Endodermal cell (in vitro differentiated cells): ENCODE measurements at regions not wholly inside any gene's neighbourhood (a gene's known extent, or its start where the extent isn't known, plus 50 kb on each side); places are given as distances from the start of the nearest gene placed in this dataset.

ENCODE experiments used
- DNase-seq: peaks from one replicate; pipeline ENCODE4 v3.0.0-alpha.2; 2017
- H3K27ac ChIP-seq: 2 replicates; pipeline ENCODE4 v1.5.1; 2013; ENCODE audit warnings: mild to moderate bottlenecking, low read depth, low read length, moderate library complexity
- H3K27me3 ChIP-seq: 2 replicates; pipeline ENCODE4 v1.6.1; 2013; ENCODE audit warnings: mild to moderate bottlenecking, low read length, moderate library complexity; ENCODE audit not compliant: insufficient read depth, control insufficient read depth, poor library complexity, severe bottlenecking
- H3K36me3 ChIP-seq: 2 replicates; pipeline ENCODE4 v1.7.0; 2013; ENCODE audit warnings: mild to moderate bottlenecking, low read length, moderate library complexity; ENCODE audit not compliant: control insufficient read depth, insufficient read depth
- H3K4me1 ChIP-seq: one replicate; pipeline ENCODE4 v1.7.0; 2013; ENCODE audit warnings: low read length; ENCODE audit not compliant: control insufficient read depth, insufficient read depth
- H3K4me3 ChIP-seq: 2 replicates; pipeline ENCODE4 v1.5.1; 2013; ENCODE audit warnings: mild to moderate bottlenecking, low read length, moderate library complexity
- H3K9ac ChIP-seq: 2 replicates; pipeline ENCODE4 v1.6.1; 2013; ENCODE audit warnings: mild to moderate bottlenecking, low read length, moderate library complexity; ENCODE audit not compliant: poor library complexity, severe bottlenecking; ENCODE audit errors: extremely low read depth
- H3K9me3 ChIP-seq: 2 replicates; pipeline ENCODE4 v1.6.1; 2013; ENCODE audit warnings: mild to moderate bottlenecking, low read length, moderate library complexity; ENCODE audit not compliant: control insufficient read depth
- H3K27ac Mint-ChIP-seq: 2 replicates; pipeline ENCODE4 v1.8.0; 2020; ENCODE audit warnings: mixed read lengths
- H3K27me3 Mint-ChIP-seq: 2 replicates; pipeline ENCODE4 v1.8.0; 2021; ENCODE audit warnings: mild to moderate bottlenecking, mixed read lengths; ENCODE audit not compliant: insufficient read depth
- H3K36me3 Mint-ChIP-seq: 2 replicates; pipeline ENCODE4 v1.8.0; 2020; ENCODE audit warnings: low read depth, mixed read lengths
- H3K4me1 Mint-ChIP-seq: 2 replicates; pipeline ENCODE4 v1.8.0; 2020; ENCODE audit warnings: mixed read lengths
- H3K4me3 Mint-ChIP-seq: 2 replicates; pipeline ENCODE4 v1.8.0; 2020; ENCODE audit warnings: mild to moderate bottlenecking, moderate library complexity, mixed read lengths
- H3K9me3 Mint-ChIP-seq: 2 replicates; pipeline ENCODE4 v1.8.0; 2020; ENCODE audit warnings: mild to moderate bottlenecking, mixed read lengths
- CTCF ChIP-seq: fragments of 200-600 bp; sonication (generic); conservative IDR thresholded peaks from 2 replicates; pipeline ENCODE4 v1.5.0; 2021; ENCODE audit warnings: antibody characterized with exemption, mild to moderate bottlenecking
- WGBS, 2 experiments: methylation state at CpG; one replicate each; pipeline versions ENCODE4 v1.1.5 to v1.1.7; 2013; ENCODE audit warnings: missing lambda C conversion rate in 2 of 2, mixed read lengths in 1 of 2; ENCODE audit not compliant: insufficient coverage in 1 of 2, insufficient read length in 1 of 2; 5-methylcytosine and 5-hydroxymethylcytosine counted together

DNA sequence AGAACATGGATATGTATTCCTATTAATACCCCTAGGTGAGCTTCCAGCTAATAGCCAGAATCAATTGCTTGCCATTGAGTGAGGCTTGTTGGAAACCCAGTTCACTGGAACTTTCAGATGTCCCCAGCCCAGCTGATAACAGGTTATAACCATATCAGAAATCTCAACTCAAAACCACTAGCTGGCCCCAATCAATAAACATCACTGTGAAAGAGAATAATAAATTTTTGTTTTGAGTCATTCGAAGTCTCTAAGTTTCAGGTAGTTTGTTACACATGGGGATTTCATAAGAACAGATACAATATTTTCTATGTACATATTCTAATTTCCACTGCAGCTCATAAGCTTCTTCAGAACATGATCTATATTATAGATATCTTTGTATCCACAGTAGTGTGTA lies 162.9 kb upstream of the SNX7 start:
- Histone ChIP-seq H3K4me1 (no peaks in the 10 kb centered on the region), H3K27ac (no peak overlapping the region), H3K27me3 (no peaks in the 10 kb centered on the region), H3K9ac (no peak overlapping the region), H3K9me3 (no peaks in the 10 kb centered on the region), H3K36me3 (no peaks in the 10 kb centered on the region), H3K4me3 (no peak overlapping the region)
- H3K27me3 Mint-ChIP-seq = no peaks in the 10 kb centered on the region
- no peak for TF ChIP-seq CTCF
- 100% methylated on average over 1 of the region's 1 CpG; no CpG with 5 or more reads in 1 of the 2 experiments for WGBS, 2 experiments
- peaks cover 9% of the 10 kb centered on the region for H3K9me3 Mint-ChIP-seq
- H3K27ac Mint-ChIP-seq = no peak overlapping the region
- no peak for DNase-seq
- no peaks in the 10 kb centered on the region for H3K4me1 Mint-ChIP-seq
- H3K36me3 Mint-ChIP-seq = no peaks in the 10 kb centered on the region
- no peak overlapping the region for H3K4me3 Mint-ChIP-seq

DNA sequence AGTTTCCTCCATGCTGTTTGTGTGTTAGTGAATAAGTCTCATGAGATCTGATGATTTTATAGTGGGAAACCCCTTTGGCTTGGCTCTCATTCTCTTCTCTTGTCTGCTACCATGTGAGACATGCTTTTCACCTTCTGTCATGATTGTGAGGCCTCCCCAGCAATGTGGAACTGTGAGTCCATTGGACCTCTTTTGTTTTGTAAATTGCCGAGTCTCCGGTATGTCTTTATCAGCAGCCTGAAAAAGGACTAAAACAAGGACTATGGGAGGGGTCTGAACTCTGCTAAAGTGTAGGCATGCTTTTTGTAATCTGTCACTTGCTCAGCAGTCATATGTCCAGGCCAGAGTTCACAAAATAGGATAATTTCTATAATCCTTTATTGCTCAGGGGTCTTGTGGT lies 164.0 kb upstream of the SNX7 start:
- H3K4me3 Mint-ChIP-seq = no peak overlapping the region
- no peaks in the 10 kb centered on the region for H3K36me3 Mint-ChIP-seq
- no peaks in the 10 kb centered on the region for H3K9me3 ChIP-seq
- H3K27me3 ChIP-seq = no peaks in the 10 kb centered on the region
- no peak overlapping the region for H3K27ac ChIP-seq
- H3K27ac Mint-ChIP-seq = no peak overlapping the region
- 89 to 100% methylated on average over 2 of the region's 2 CpGs for WGBS, 2 experiments
- H3K4me1 Mint-ChIP-seq = no peaks in the 10 kb centered on the region
- H3K4me3 ChIP-seq = no peak overlapping the region
- no peak for DNase-seq
- no peaks in the 10 kb centered on the region for H3K27me3 Mint-ChIP-seq
- no peak for TF ChIP-seq CTCF
- H3K9ac ChIP-seq = no peak overlapping the region
- no peaks in the 10 kb centered on the region for H3K4me1 ChIP-seq
- H3K36me3 ChIP-seq = no peaks in the 10 kb centered on the region
- H3K9me3 Mint-ChIP-seq = peaks cover 9% of the 10 kb centered on the region

DNA sequence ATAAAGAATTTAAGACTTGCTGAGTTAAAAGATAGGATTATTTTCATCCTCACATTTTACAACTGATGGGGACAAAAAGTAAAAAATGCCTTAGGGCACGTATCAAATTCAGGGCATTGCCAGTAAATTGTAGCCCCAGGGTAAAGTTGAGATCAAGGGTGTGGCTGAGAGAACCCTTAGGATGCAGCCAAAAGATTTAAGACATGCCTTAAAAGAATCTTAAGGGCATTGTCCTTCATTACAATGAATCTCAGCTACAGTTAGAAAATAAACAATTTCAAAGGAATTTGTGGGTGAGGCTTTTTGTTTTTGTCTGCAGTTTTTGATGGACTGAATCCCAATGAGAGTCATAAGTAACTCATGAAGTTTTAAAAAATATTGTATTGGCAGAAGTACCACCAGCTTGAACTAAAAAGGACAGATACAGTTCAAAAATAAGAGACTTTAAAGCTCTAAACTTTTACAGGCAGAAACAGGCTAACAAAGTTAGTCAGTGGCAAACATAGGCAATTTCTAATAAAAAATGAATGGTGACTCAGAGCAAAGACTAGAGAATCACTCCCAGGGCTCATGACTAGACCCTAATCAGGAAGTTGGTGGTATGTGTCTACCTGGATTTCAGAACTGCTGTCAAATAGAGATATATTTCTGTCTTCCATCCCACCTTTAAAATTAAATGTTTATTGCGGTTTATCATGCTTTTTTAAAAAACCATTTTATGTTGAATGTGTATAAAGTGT lies 165.1 kb upstream of the SNX7 start:
- DNase-seq = no peak
- H3K9ac ChIP-seq = no peak overlapping the region
- Mint-ChIP-seq H3K27me3 (no peaks in the 10 kb centered on the region), H3K36me3 (no peaks in the 10 kb centered on the region), H3K9me3 (peaks cover 8% of the 10 kb centered on the region), H3K4me1 (no peaks in the 10 kb centered on the region), H3K27ac (no peak overlapping the region), H3K4me3 (no peak overlapping the region)
- H3K4me3 ChIP-seq = no peak overlapping the region
- no peak overlapping the region for H3K27ac ChIP-seq
- H3K9me3 ChIP-seq = no peaks in the 10 kb centered on the region
- no peaks in the 10 kb centered on the region for H3K4me1 ChIP-seq
- no peaks in the 10 kb centered on the region for H3K27me3 ChIP-seq
- H3K36me3 ChIP-seq = no peaks in the 10 kb centered on the region
- 81% methylated on average over 1 of the region's 2 CpGs; no CpG with 5 or more reads in 1 of the 2 experiments for WGBS, 2 experiments
- no peak for TF ChIP-seq CTCF
